PC-9 (cell line): ENCODE measurements at regions not wholly inside any gene's neighbourhood (a gene's known extent, or its start where the extent isn't known, plus 50 kb on each side); places are given as distances from the start of the nearest gene placed in this dataset.

Experiments used
- BruUV-seq: library from RNA; stranded (reverse); fragments of 400-500 nt; replicated peaks from 2 replicates; lab custom pipeline; 2021; lab: Mats Ljungman, UMichigan
- CTCF ChIA-PET: fragments of 300-600 bp; sonication (Branson Sonifier 250); formaldehyde crosslinking; loops from one replicate; lab custom pipeline; 2022; ENCODE audit warnings: antibody characterized with exemption; lab: Charles Lee
- POLR2A ChIA-PET: fragments of 300-600 bp; sonication (Branson Sonifier 250); formaldehyde crosslinking; loops from one replicate; lab custom pipeline; 2022; ENCODE audit warnings: antibody characterized with exemption; ENCODE audit not compliant: unreplicated experiment; lab: Charles Lee
- DNase-seq, 2 experiments: peaks; one replicate each; pipeline versions ENCODE4 v3.0.0 to v3.0.0-alpha.2; 2015 to 2022; ENCODE audit warnings: mixed read lengths in 1 of 2
- H2AFZ ChIP-seq: fragments of 200-600 bp; sonication (generic); 2 replicates; pipeline ENCODE4 v1.8.1; 2017; ENCODE audit warnings: antibody characterized with exemption
- H3F3A ChIP-seq: fragments of 200-600 bp; sonication (generic); 2 replicates; pipeline ENCODE4 v1.8.1; 2017; ENCODE audit warnings: antibody characterized with exemption, mild to moderate bottlenecking, low read depth; ENCODE audit not compliant: insufficient read depth
- H3K27ac ChIP-seq: fragments of 200-600 bp; sonication (generic); 2 replicates; pipeline ENCODE4 v1.6.1; 2016; ENCODE audit warnings: mixed run types
- H3K27me3 ChIP-seq: fragments of 200-600 bp; sonication (generic); 2 replicates; pipeline ENCODE4 v1.6.1; 2016; ENCODE audit warnings: low read depth, mixed run types; ENCODE audit not compliant: insufficient read depth
- H3K36me3 ChIP-seq: fragments of 200-600 bp; sonication (generic); 2 replicates; pipeline ENCODE4 v1.6.1; 2016; ENCODE audit warnings: low read depth, mixed run types
- H3K4me1 ChIP-seq: fragments of 200-600 bp; sonication (generic); replicated peaks from 2 replicates; pipeline ENCODE4 v1.6.1; 2016; ENCODE audit warnings: mixed run types; ENCODE audit not compliant: insufficient read depth
- H3K4me2 ChIP-seq: fragments of 200-600 bp; sonication (generic); 2 replicates; pipeline ENCODE4 v1.6.1; 2017; ENCODE audit warnings: mixed run types
- H3K4me3 ChIP-seq: fragments of 200-600 bp; sonication (generic); 2 replicates; pipeline ENCODE4 v1.6.1; 2016; ENCODE audit warnings: mixed run types
- H3K79me2 ChIP-seq: fragments of 200-600 bp; sonication (generic); 2 replicates; pipeline ENCODE4 v1.6.1; 2017; ENCODE audit warnings: low read depth, mixed run types
- H3K9me2 ChIP-seq: fragments of 200-600 bp; sonication (generic); 2 replicates; pipeline ENCODE4 v1.8.1; 2017; ENCODE audit warnings: mild to moderate bottlenecking; ENCODE audit not compliant: insufficient read depth
- H3K9me3 ChIP-seq: fragments of 200-600 bp; sonication (generic); 2 replicates; pipeline ENCODE4 v1.8.1; 2016; ENCODE audit warnings: low read depth; ENCODE audit not compliant: insufficient read depth
- H4K20me1 ChIP-seq: fragments of 200-600 bp; sonication (generic); 2 replicates; pipeline ENCODE4 v1.8.1; 2017; ENCODE audit not compliant: insufficient read depth
- EZH2 ChIP-seq: fragments of 200-600 bp; sonication (generic); IDR thresholded peaks from 2 replicates; pipeline ENCODE4 v1.8.0; 2017; ENCODE audit warnings: antibody characterized with exemption, low read depth
- intact Hi-C: fragments of 100-400 bp; cut with micrococcal nuclease; formaldehyde crosslinking; loops from one replicate; pipeline ENCODE4 v1.10.0; 2022; ENCODE audit not compliant: unreplicated experiment
- TF ChIP-seq, protein P1 (sequence below): fragments of 200-600 bp; sonication (generic); conservative IDR thresholded peaks from 2 replicates; pipeline ENCODE4 v1.6.1; 2017; ENCODE audit warnings: mixed run types, antibody characterized with exemption, mild to moderate bottlenecking, moderate library complexity

- Histone ChIP-seq H3K4me3 (no peak overlapping the region), H3K79me2 (no peaks in the 10 kb centered on the region), H3K9me3 (no peaks in the 10 kb centered on the region), H4K20me1 (no peaks in the 10 kb centered on the region), H3K27me3 (no peaks in the 10 kb centered on the region), H3K4me1 (no peaks in the 10 kb centered on the region), H3K36me3 (no peaks in the 10 kb centered on the region), H3K9me2 (no peaks in the 10 kb centered on the region), H2AFZ (no peak overlapping the region), H3K4me2 (no peak overlapping the region), H3F3A (no peaks in the 10 kb centered on the region), H3K27ac (no peak overlapping the region)
- no peak for DNase-seq
- BruUV-seq: no TSS peak
- intact Hi-C loops: no loop called here
- ChIA-PET CTCF (no interaction called here), POLR2A (no interaction called here)
- TF ChIP-seq EZH2: no peak
- TF ChIP-seq, protein P1, sequence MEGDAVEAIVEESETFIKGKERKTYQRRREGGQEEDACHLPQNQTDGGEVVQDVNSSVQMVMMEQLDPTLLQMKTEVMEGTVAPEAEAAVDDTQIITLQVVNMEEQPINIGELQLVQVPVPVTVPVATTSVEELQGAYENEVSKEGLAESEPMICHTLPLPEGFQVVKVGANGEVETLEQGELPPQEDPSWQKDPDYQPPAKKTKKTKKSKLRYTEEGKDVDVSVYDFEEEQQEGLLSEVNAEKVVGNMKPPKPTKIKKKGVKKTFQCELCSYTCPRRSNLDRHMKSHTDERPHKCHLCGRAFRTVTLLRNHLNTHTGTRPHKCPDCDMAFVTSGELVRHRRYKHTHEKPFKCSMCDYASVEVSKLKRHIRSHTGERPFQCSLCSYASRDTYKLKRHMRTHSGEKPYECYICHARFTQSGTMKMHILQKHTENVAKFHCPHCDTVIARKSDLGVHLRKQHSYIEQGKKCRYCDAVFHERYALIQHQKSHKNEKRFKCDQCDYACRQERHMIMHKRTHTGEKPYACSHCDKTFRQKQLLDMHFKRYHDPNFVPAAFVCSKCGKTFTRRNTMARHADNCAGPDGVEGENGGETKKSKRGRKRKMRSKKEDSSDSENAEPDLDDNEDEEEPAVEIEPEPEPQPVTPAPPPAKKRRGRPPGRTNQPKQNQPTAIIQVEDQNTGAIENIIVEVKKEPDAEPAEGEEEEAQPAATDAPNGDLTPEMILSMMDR: no peak
These were observed 2353.5 kb downstream of the ARAP2 start for GRCh38 chr4:33890841-33891240.

DNA sequence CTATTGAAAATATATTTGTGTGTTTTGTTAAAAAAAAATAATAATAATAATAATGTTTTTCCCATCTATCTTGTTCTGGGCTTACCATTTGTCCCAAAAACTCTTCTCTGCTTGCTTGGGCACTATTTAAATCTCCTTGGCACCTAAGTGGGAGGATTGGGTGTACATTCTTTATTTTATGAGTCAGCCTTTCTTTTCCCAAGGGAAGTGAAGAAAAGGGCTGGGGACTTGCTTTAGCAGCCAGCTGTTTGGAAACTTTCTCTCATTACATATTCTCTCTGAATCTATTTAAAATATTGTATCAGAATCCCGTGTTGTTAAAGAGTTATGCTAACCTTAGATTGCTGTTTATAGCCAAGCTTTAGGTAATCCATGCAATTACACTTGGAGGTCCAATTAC, 2332.4 kb downstream of the ARAP2 start:
- no peak overlapping the region for H3K4me2 ChIP-seq
- H4K20me1 ChIP-seq: no peaks in the 10 kb centered on the region
- no peak for TF ChIP-seq EZH2
- TF ChIP-seq, protein P1: no peak
- H3K9me2 ChIP-seq: no peaks in the 10 kb centered on the region
- H3F3A ChIP-seq: no peaks in the 10 kb centered on the region
- H3K4me1 ChIP-seq: no peaks in the 10 kb centered on the region
- no peak overlapping the region for H2AFZ ChIP-seq
- CTCF ChIA-PET: no interaction called here
- DNase-seq: no peak
- POLR2A ChIA-PET: no interaction called here
- intact Hi-C loops: no loop called here
- H3K4me3 ChIP-seq: no peak overlapping the region
- H3K27ac ChIP-seq: no peak overlapping the region
- no peaks in the 10 kb centered on the region for H3K36me3 ChIP-seq
- H3K9me3 ChIP-seq: peaks cover 13% of the 10 kb centered on the region
- no peaks in the 10 kb centered on the region for H3K79me2 ChIP-seq
- BruUV-seq: no TSS peak
- no peaks in the 10 kb centered on the region for H3K27me3 ChIP-seq

- DNase-seq: no peak
- no peak overlapping the region for H3K4me3 ChIP-seq
- POLR2A ChIA-PET: no interaction called here
- H3F3A ChIP-seq: no peaks in the 10 kb centered on the region
- H3K79me2 ChIP-seq: no peaks in the 10 kb centered on the region
- H3K4me1 ChIP-seq: no peaks in the 10 kb centered on the region
- H3K9me2 ChIP-seq: no peaks in the 10 kb centered on the region
- no peaks in the 10 kb centered on the region for H3K27me3 ChIP-seq
- BruUV-seq: no TSS peak
- TF ChIP-seq, protein P1: no peak
- no peak for TF ChIP-seq EZH2
- CTCF ChIA-PET: no interaction called here
- no peak overlapping the region for H3K4me2 ChIP-seq
- no peaks in the 10 kb centered on the region for H4K20me1 ChIP-seq
- intact Hi-C loops: no loop called here
- H3K27ac ChIP-seq: no peak overlapping the region
- H2AFZ ChIP-seq: no peak overlapping the region
- H3K36me3 ChIP-seq: no peaks in the 10 kb centered on the region
- peaks cover 13% of the 10 kb centered on the region for H3K9me3 ChIP-seq
These were observed 2329.9 kb downstream of the ARAP2 start for GRCh38 chr4:33914386-33914785.
